Psoas muscle (tissue), 7 donors: ENCODE measurements at regions not wholly inside any gene's neighbourhood (a gene's known extent, or its start where the extent isn't known, plus 50 kb on each side); places are given as distances from the start of the nearest gene placed in this dataset.

ENCODE experiments used
- ATAC-seq, 4 donors: fragments of 200-7000 bp; cut with Tn5 transposase; one replicate each; pipeline ENCODE4 v1.9.1; 2020; ENCODE audit warnings: moderate library complexity in 3 of 4, mild to moderate bottlenecking in 2 of 4
- DNase-seq, 2 donors: peaks; one replicate each; pipeline ENCODE4 v3.0.0-alpha.2; 2020
- H3K27ac ChIP-seq: fragments of 200-600 bp; one replicate; pipeline ENCODE4 v1.8.0; 2022
- H3K27me3 ChIP-seq, 3 donors: fragments of 200-600 bp in 1 of 3; one replicate each; pipeline versions ENCODE4 v1.6.1 to v1.8.0; 2013 to 2022; ENCODE audit warnings: low read length in 2 of 3, mild to moderate bottlenecking in 2 of 3, moderate library complexity in 1 of 3; ENCODE audit not compliant: insufficient read depth in 3 of 3
- H3K36me3 ChIP-seq, 2 donors: fragments of 200-600 bp in 1 of 2; one replicate each; pipeline versions ENCODE4 v1.6.1 to v1.8.0; 2013 to 2022; ENCODE audit warnings: low read depth in 1 of 2, mild to moderate bottlenecking in 1 of 2, moderate library complexity in 1 of 2; ENCODE audit not compliant: insufficient read depth in 1 of 2
- H3K4me1 ChIP-seq: fragments of 200-600 bp; one replicate; pipeline ENCODE4 v1.8.0; 2022
- H3K4me3 ChIP-seq: fragments of 200-600 bp; one replicate; pipeline ENCODE4 v1.8.0; 2022; ENCODE audit warnings: mild to moderate bottlenecking
- H3K9me3 ChIP-seq: fragments of 200-600 bp; one replicate; pipeline ENCODE4 v1.8.0; 2022
- CTCF ChIP-seq: fragments of 200-600 bp; IDR thresholded peaks from one replicate; pipeline ENCODE4 v1.8.0; 2022; ENCODE audit warnings: antibody characterized with exemption
- WGBS, 3 donors: extraction: QIAGEN DNeasy Blood & Tissue Kit; methylation state at CpG; one replicate each; pipeline versions ENCODE4 v1.1.6 to v1.1.7; 2013; 5-methylcytosine and 5-hydroxymethylcytosine counted together
- intact Hi-C, 2 donors: fragments of 100-400 bp; cut with DNase I; formaldehyde crosslinking; loops; one replicate each; pipeline versions ENCODE4 v1.11.0 to v1.14.2; 2022
- donor health status: healthy with polysubstance abuse.
- donor health status: DM: no; HTN: no; CAD: no; lungs with moderate emphysema.
- donor health status: Bipolar disorder and iron deficiency.
- donor health status: healthy.
- donor health status: DM: yes; HTN: yes; CAD: no.
- donor health status: DM: no; HTN: no; CAD: no.
- donor health status: DM: yes; HTN: yes; CAD: no.

GRCh38 chr9:16191191-16191590 is 638.3 kb downstream of the CCDC171 start:
- H3K27ac ChIP-seq, result no peak overlapping the region
- H3K4me3 ChIP-seq, result no peak overlapping the region
- ATAC-seq (no peak), DNase-seq (no peak)
- 89 to 93% (median 90%) methylated on average over 3 of the region's 3 CpGs for WGBS, 3 donors
- intact Hi-C loops, result loop anchor here in 1 of 2 donors (10.0 kb wide), 1 partner anchor 64 kb away; no protein-coding TSS in a partner anchor
- H3K9me3 ChIP-seq, result no peaks in the 10 kb centered on the region
- no peaks in the 10 kb centered on the region for H3K36me3 ChIP-seq
- no peaks in the 10 kb centered on the region for H3K27me3 ChIP-seq
- TF ChIP-seq CTCF, result no peak
- no peaks in the 10 kb centered on the region for H3K4me1 ChIP-seq

GRCh38 chr9:16191691-16192402 is 639.0 kb downstream of the CCDC171 start:
- no peak overlapping the region for H3K4me3 ChIP-seq
- peak; percentile 91 to 99 (median 94) for ATAC-seq

GRCh38 chr9:16192403-16193017 is 639.7 kb downstream of the CCDC171 start:
- no peak overlapping the region for H3K4me3 ChIP-seq
- no peaks in the 10 kb centered on the region for H3K4me1 ChIP-seq
- no peak overlapping the region for H3K27ac ChIP-seq
- no peaks in the 10 kb centered on the region for H3K27me3 ChIP-seq
- intact Hi-C loops, result loop anchor here in 1 of 2 donors (10.0 kb wide), 1 partner anchor 62 kb away; no protein-coding TSS in a partner anchor
- H3K9me3 ChIP-seq, result no peaks in the 10 kb centered on the region
- no peak for TF ChIP-seq CTCF
- 31 to 34% (median 31%) methylated on average over 6 of the region's 6 CpGs for WGBS, 3 donors
- DNase-seq (no peak), ATAC-seq (no peak)
- H3K36me3 ChIP-seq, result no peaks in the 10 kb centered on the region

More at GRCh38 chr9:16191691-16192402, 639.0 kb downstream of the CCDC171 start:
- Histone ChIP-seq H3K36me3 (no peaks in the 10 kb centered on the region), H3K27me3 (no peaks in the 10 kb centered on the region), H3K27ac (no peak overlapping the region), H3K9me3 (no peaks in the 10 kb centered on the region), H3K4me1 (no peaks in the 10 kb centered on the region)
- 2 to 5% (median 3%) methylated on average over 14 of the region's 14 CpGs for WGBS, 3 donors
- intact Hi-C loops, result loop anchor here in 1 of 2 donors (10.0 kb wide), 1 partner anchor 63 kb away; no protein-coding TSS in a partner anchor
- peak; percentile 70 for TF ChIP-seq CTCF
- DNase-seq, result peak; percentile 80 to 88

- TF ChIP-seq CTCF, result no peak
These were observed 640.2 kb downstream of the CCDC171 start for GRCh38 chr9:16193066-16193465.

More at GRCh38 chr9:16193066-16193465, 640.2 kb downstream of the CCDC171 start:
- Histone ChIP-seq H3K4me1 (no peaks in the 10 kb centered on the region), H3K27me3 (no peaks in the 10 kb centered on the region), H3K4me3 (no peak overlapping the region), H3K9me3 (no peaks in the 10 kb centered on the region), H3K36me3 (no peaks in the 10 kb centered on the region), H3K27ac (no peak overlapping the region)
- WGBS, 3 donors, result 75 to 81% (median 78%) methylated on average over 3 of the region's 3 CpGs
- no peak for ATAC-seq
- no peak for DNase-seq
- intact Hi-C loops, result loop anchor here in 1 of 2 donors (10.0 kb wide), 1 partner anchor 62 kb away; no protein-coding TSS in a partner anchor
